Stimulated activated CD4-positive, alpha-beta T cell treated with anti-CD3 and anti-CD28 coated beads, Interleukin-12 subunit alpha, Interleukin-12 subunit beta, amount 100 ng/mL, for 24 hours (primary cell): ENCODE measurements at regions not wholly inside any gene's neighbourhood (a gene's known extent, or its start where the extent isn't known, plus 50 kb on each side); places are given as distances from the start of the nearest gene placed in this dataset.

ENCODE experiments used
- DNase-seq, 2 experiments: peaks; one replicate each; pipeline ENCODE4 v3.0.0-alpha.2; 2020; ENCODE audit warnings: low read depth in 2 of 2

GRCh38 chr21:38885909-38886308, 80.2 kb downstream of the ETS2 start:
- no peak for DNase-seq

DNA sequence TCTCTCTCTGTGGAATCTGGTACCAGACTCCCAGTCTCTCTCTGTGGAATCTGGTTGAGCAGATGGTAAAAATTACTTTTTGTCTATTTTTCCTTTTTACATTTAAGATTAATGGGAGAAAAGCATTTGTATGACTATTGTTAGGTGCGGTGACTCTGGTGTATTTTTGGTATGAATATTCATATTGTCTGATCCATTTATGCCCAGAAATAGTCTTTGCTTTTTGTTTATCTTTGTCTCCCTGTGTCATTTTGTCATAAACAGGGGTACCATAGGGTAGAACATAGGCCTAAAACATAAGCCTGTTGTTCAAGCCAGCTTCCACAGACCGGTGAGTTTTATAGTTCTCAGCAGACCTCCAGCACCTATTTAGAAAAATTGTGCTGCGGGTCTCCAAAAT, 78.7 kb downstream of the ETS2 start:
- DNase-seq, result no peak

GRCh38 chr21:38883142-38883541, 77.4 kb downstream of the ETS2 start:
- DNase-seq, result no peak

DNA sequence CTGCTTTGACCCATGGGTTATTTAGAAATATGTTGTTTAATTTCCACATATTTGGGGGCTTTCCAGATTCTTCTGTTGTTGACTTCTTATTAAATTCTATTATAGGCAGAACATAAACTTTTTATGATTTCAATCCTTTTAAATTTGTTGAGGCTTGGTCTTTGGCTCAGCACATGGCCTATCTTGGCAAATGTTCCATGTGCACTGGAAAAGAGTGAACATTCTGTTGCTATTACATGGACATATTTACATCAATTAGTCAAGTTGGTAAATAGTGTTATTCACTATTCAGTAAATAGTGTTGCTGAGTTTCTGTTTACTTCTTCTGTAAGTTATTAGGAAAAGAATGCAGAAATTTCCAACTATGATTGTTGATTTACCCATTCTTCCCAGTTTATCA, 75.4 kb downstream of the ETS2 start:
- no peak for DNase-seq

DNA sequence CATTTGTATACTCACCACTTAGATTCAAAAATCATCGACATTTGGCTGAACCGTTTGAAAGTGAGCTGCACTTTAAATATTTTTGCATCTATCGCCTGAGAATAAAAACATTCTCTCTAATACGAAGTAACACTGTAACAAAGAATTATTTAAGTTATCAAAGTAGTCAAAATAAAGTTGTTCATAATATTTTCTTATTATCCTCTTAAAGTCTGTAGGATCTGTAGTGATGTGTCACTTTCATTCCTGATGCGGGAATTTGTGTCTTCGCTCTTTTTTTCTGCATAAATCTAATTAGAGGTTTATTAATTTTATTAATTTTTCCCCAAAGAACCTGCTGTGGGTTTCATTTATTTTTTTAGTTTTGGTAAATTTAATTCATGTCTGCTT, 74.8 kb downstream of the ETS2 start:
- no peak for DNase-seq

DNA sequence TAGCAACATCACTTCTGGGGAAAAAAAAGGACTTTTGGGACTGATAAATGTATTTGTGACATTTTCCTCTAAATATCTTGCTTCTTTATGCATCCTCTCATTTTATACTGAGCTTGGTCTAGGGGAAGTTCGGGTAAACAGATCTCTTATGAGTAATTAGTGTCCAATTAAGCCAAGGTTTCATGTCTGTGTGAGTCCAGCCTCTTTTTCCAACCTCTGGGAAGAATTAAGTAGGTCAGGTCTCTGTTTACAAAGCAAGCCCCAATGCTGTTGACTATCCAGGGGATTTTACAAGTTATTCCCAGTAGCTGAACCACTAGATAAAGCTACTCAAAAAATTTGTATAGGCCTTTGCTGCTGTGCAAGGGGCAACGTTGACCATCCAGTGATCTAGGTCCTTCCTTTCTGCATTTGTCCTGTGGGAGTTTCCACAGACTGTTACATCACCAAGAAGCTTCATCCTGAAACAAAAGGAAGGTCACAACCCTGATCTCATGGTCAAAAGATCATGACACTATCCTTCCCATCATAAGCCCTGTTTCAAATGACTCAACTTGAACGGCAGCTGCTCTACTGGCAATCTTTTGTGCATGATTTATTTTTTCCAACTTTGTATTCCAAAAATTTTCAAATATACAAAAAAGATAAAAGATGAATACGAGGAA, 74.3 kb downstream of the ETS2 start:
- no peak for DNase-seq

- no peak for DNase-seq
Measured at GRCh38 chr21:38878379-38879179, 72.8 kb downstream of the ETS2 start.

DNA sequence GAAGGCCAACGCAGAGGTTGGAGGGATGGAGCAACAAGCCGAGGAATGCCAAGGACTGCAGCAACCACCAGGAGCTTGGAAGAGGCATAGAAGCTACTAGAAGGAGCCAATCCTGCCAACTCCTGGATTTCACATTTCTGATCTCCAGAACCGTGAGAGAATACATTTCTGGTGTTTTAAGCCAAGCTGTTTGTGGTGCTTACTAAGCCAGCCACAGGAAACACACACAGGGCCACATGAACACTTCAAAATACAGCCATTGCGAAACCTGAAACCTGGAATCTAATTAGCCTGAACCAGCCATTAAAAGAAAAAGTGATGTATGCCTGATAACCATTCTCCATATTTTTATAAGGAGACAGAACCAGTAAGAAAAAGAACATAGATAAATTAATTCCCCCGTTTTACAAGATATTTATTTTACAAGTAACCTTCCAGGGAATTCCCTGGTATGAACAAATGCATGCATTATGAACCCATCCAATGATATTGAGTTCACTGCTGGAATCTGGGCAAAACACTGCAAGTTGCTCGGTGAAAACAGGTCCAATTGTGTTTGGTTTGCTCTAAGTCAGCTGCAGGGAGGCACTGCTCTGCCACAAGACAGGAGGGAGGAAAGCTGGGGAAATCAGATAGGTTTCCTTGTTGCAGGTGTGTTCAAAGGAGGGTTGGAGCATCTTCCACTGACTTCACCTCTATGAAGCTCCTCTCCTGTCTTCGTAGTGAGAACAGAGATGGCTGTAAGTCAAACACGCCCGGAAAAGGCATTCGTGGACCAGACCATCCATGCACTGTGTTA, 70.2 kb downstream of the ETS2 start:
- DNase-seq, result no peak
